ENCODE measurements at regions not wholly inside any gene's neighbourhood (a gene's known extent, or its start where the extent isn't known, plus 50 kb on each side); places are given as distances from the start of the nearest gene placed in this dataset.

- TF ChIP-seq MAX (IDR thresholded peaks at IDR 0.05): no peak
- TF ChIP-seq CEBPB (IDR thresholded peaks at IDR 0.05): 0 out of 2 replicates have a peak, but pooled peaks have one; percentile 12
- TF ChIP-seq USF1 (IDR thresholded peaks at IDR 0.05): no peak
- TF ChIP-seq EGR1 (IDR thresholded peaks at IDR 0.05): no peak
Measured at GRCh38 chrX:140848800-140849199, 139.2 kb downstream of the LINC00632 start.

GRCh38 chrX:140860718-140861117 lies 141.7 kb upstream of the SPANXB1 start:
- TF ChIP-seq EGR1 (IDR thresholded peaks at IDR 0.05): no peak
- no peak for TF ChIP-seq TAF1 (IDR thresholded peaks at IDR 0.05; ENCODE audit: low read depth)
- no peak for TF ChIP-seq EP300 (IDR thresholded peaks at IDR 0.05; ENCODE audit: borderline replicate concordance)
- no peak for TF ChIP-seq REST (IDR thresholded peaks at IDR 0.05; ENCODE audit: low read depth)
- no peak for TF ChIP-seq RAD21 (IDR thresholded peaks at IDR 0.05; ENCODE audit: low read depth)
- no peak for TF ChIP-seq USF1 (IDR thresholded peaks at IDR 0.05)
- no peak for TF ChIP-seq CREB1 (IDR thresholded peaks at IDR 0.05; ENCODE audit: low read depth)
- TF ChIP-seq TCF12 (IDR thresholded peaks at IDR 0.05; ENCODE audit: low read depth): no peak
- TF ChIP-seq FOXM1 (IDR thresholded peaks at IDR 0.05; ENCODE audit: borderline replicate concordance, low read depth): no peak

GRCh38 chrX:140866446-140866845 lies 135.9 kb upstream of the SPANXB1 start:
- TF ChIP-seq REST (IDR thresholded peaks at IDR 0.05; ENCODE audit: low read depth) (no peak), YY1 (IDR thresholded peaks at IDR 0.05; ENCODE audit: low read depth) (no peak), MAX (IDR thresholded peaks at IDR 0.05) (no peak)

DNA sequence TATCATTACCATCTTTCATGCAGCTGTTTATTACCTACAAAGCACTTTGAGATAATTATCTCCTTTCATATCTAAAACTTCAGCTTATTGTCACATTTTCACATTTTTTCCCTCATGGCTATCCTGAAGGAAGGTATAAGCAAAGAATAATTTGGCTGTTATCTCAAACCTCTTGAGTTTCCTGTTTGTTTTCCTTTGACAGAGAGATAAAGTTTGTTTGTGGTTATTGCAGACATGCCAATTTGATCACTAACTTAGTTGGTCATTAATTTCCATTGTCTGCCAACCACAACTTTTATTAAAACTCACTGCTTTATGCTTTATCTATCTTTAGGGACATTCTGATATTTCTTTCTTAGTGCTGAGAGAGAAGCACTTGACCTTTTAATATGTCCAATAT lies 89.8 kb upstream of the SPANXB1 start:
- TF ChIP-seq TEAD4 (IDR thresholded peaks at IDR 0.05) (no peak), EGR1 (IDR thresholded peaks at IDR 0.05) (no peak), EP300 (IDR thresholded peaks at IDR 0.05; ENCODE audit: borderline replicate concordance) (no peak), TCF12 (IDR thresholded peaks at IDR 0.05; ENCODE audit: low read depth) (no peak), REST (IDR thresholded peaks at IDR 0.05; ENCODE audit: low read depth) (no peak), TAF1 (IDR thresholded peaks at IDR 0.05; ENCODE audit: low read depth) (no peak), CREB1 (IDR thresholded peaks at IDR 0.05; ENCODE audit: low read depth) (no peak), CEBPB (IDR thresholded peaks at IDR 0.05) (no peak), MAX (IDR thresholded peaks at IDR 0.05) (no peak), NFIC (IDR thresholded peaks at IDR 0.05) (no peak), ZBTB7A (IDR thresholded peaks at IDR 0.05; ENCODE audit: low read depth) (no peak), RAD21 (IDR thresholded peaks at IDR 0.05; ENCODE audit: low read depth) (no peak), YY1 (IDR thresholded peaks at IDR 0.05; ENCODE audit: low read depth) (no peak), USF1 (IDR thresholded peaks at IDR 0.05) (no peak), FOXM1 (IDR thresholded peaks at IDR 0.05; ENCODE audit: borderline replicate concordance, low read depth) (no peak)

Data from Ishikawa (cell line).